ENCODE measurements at regions not wholly inside any gene's neighbourhood (a gene's known extent, or its start where the extent isn't known, plus 50 kb on each side); places are given as distances from the start of the nearest gene placed in this dataset.

DNA sequence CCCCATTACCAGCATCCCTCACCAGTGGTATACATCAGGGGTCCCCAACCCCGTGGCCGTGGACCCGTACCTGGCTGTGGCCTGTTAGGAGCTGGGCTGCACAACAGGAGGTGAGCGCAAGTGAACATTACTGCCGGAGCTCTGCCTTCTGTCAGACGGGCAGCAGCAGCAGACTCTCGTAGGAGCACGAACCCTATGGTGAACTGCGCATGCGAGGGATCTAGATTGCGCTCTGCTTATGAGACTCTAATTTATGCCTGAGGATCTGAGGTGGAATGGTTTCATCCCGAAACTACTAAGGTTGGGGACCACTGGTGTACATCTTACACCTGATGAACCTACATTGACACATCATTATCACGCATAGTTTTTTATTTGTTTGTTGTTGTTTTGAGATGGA is 52.8 kb upstream of the DHX15 start:
- Histone ChIP-seq H3K4me3 (no peak overlapping the region), H3K9me3 (no peaks in the 10 kb centered on the region), H3K36me3 (no peaks in the 10 kb centered on the region), H3K4me1 (no peaks in the 10 kb centered on the region), H3K27ac (no peak overlapping the region), H3K27me3 (peaks cover 0 to 9% of the 10 kb centered on the region in 2 donors)
- intact Hi-C loops (cut with DNase I) = no loop called here
- TF ChIP-seq, protein P1, sequence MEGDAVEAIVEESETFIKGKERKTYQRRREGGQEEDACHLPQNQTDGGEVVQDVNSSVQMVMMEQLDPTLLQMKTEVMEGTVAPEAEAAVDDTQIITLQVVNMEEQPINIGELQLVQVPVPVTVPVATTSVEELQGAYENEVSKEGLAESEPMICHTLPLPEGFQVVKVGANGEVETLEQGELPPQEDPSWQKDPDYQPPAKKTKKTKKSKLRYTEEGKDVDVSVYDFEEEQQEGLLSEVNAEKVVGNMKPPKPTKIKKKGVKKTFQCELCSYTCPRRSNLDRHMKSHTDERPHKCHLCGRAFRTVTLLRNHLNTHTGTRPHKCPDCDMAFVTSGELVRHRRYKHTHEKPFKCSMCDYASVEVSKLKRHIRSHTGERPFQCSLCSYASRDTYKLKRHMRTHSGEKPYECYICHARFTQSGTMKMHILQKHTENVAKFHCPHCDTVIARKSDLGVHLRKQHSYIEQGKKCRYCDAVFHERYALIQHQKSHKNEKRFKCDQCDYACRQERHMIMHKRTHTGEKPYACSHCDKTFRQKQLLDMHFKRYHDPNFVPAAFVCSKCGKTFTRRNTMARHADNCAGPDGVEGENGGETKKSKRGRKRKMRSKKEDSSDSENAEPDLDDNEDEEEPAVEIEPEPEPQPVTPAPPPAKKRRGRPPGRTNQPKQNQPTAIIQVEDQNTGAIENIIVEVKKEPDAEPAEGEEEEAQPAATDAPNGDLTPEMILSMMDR (IDR thresholded peaks at IDR 0.05) = no peak
- DNase-seq = no peak
- no peak for ATAC-seq

DNA sequence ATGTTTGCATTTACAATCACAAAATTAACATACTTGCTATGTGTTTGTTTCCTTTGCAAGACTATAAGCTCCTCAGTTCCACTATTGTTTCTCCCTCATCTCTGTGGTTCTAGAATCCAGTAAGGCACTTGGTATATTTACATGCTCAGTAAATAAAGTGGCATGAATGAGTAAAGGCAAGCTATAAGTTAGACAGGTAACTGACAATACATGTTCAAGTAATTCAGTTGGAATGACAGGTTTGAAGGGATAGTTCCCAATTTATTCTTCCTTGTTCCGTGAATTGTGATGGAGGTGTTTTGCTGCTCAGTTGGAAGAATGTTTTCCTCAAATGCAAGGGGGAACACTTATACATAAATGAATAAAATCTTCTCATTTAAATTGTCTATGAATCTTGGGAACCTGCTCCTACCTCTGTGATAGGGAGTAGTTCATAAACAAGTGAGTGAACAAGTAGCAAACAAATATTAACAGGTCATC is 54.1 kb upstream of the DHX15 start:
- TF ChIP-seq, protein P1 (IDR thresholded peaks at IDR 0.05) = no peak
- Histone ChIP-seq H3K27me3 (peaks cover 0 to 9% of the 10 kb centered on the region in 2 donors), H3K9me3 (no peaks in the 10 kb centered on the region), H3K27ac (no peak overlapping the region), H3K4me3 (no peak overlapping the region), H3K4me1 (no peaks in the 10 kb centered on the region), H3K36me3 (no peaks in the 10 kb centered on the region)
- ATAC-seq = no peak
- no peak for DNase-seq
- intact Hi-C loops (cut with DNase I) = no loop called here

DNA sequence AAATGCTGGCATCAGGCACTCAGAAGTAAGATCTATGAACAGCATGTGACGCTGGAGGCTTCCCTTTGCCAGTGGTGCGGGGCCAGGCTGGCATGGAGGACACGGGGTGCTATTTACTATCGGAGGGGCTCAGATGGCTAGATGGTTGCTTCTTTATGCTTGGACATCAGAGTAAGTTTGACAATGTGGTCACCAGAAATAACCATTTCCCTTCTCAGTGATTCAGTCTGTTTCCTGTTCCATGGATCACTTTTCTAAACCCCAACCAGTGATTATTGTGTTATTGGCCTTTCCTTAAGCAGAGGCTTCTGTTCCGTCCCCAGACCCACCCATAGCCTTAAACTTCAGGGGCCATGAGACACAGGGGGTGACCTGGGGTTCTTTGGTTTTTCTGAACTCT is 55.4 kb upstream of the DHX15 start:
- TF ChIP-seq, protein P1 (IDR thresholded peaks at IDR 0.05) = no peak
- DNase-seq (no peak), ATAC-seq (no peak)
- Histone ChIP-seq H3K27me3 (peaks cover 0 to 9% of the 10 kb centered on the region in 2 donors), H3K27ac (no peak overlapping the region), H3K4me1 (no peaks in the 10 kb centered on the region), H3K9me3 (no peaks in the 10 kb centered on the region), H3K36me3 (no peaks in the 10 kb centered on the region), H3K4me3 (no peak overlapping the region)
- intact Hi-C loops (cut with DNase I) = no loop called here

DNA sequence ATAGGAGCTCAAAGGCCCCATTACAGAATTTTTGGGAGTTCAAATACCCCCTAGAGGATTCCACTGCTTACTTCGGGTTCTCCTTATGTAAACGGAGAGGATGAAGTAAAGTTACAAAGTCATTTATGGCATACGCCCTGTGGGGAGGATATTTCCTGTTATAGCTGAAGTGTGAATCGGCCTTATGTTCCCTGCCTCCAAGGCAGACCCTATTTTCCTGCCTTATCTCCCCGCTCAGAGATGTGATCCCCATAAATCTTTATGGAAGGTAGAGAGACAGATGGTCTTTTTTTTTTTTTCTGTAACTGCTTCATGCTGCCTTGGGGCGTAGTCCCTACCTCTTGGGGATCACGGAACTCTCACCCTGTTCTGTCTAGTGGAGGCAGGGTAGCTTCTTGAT is 56.0 kb upstream of the DHX15 start:
- no peaks in the 10 kb centered on the region for H3K36me3 ChIP-seq
- intact Hi-C loops (cut with DNase I) = no loop called here
- DNase-seq = no peak
- no peaks in the 10 kb centered on the region for H3K9me3 ChIP-seq
- H3K4me3 ChIP-seq = no peak overlapping the region
- TF ChIP-seq, protein P1 (IDR thresholded peaks at IDR 0.05) = no peak
- H3K27ac ChIP-seq = no peak overlapping the region
- H3K4me1 ChIP-seq = peaks cover 0 to 2% of the 10 kb centered on the region in 2 donors
- peaks cover 0 to 9% of the 10 kb centered on the region in 2 donors for H3K27me3 ChIP-seq
- ATAC-seq = no peak

DNA sequence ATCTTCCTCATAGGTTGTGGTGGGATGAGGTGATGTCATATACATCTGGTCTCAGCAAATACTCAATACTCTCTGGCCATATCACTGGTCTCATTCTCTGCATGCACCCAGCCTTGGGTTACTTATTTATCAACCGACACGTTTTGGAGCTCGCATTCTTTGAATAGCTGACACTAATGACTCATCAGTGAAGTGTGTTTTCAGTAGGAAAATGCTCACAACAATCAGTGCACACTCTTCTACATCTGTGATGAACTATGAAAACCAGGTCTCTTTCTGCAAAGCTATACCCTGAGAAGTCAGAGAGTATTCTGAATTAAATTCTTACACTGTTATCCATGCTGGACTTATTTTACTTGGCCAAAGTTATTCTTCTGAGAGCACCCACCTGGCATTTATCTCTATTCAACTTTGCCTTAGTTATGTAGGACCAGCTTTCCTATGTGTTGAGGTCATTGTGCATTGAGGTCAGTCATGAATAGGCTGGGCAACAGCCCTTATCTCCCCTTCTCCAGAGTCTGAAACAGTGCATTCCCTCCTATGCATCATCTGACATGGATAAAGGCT is 58.7 kb upstream of the DHX15 start:
- ATAC-seq (peak; percentile 75), DNase-seq (no peak)
- Histone ChIP-seq H3K9me3 (no peaks in the 10 kb centered on the region), H3K27ac (peak overlapping the region in 1 of 2 donors; percentile 6), H3K4me3 (no peak overlapping the region), H3K27me3 (peaks cover 0 to 9% of the 10 kb centered on the region in 2 donors), H3K4me1 (peaks cover 0 to 4% of the 10 kb centered on the region in 2 donors), H3K36me3 (no peaks in the 10 kb centered on the region)
- intact Hi-C loops (cut with DNase I) = no loop called here
- TF ChIP-seq, protein P1 (IDR thresholded peaks at IDR 0.05) = no peak

Measured in left lung (tissue), 4 donors.